ENCODE measurements at regions not wholly inside any gene's neighbourhood (a gene's known extent, or its start where the extent isn't known, plus 50 kb on each side); places are given as distances from the start of the nearest gene placed in this dataset.

GRCh38 chr7:153507885-153508284, 544.3 kb upstream of the DPP6 start:
- TF ChIP-seq CTCF (IDR thresholded peaks at IDR 0.05; ENCODE audit: insufficient read depth, low read depth, low read length): no peak
- no peak overlapping the region for H3K4me3 ChIP-seq (ENCODE audit: low read depth, low read length)
- no peak for DNase-seq (ENCODE audit: low read depth)

GRCh38 chr7:153509768-153510167, 542.4 kb upstream of the DPP6 start:
- DNase-seq (ENCODE audit: low read depth): no peak
- no peak overlapping the region for H3K4me3 ChIP-seq (ENCODE audit: low read depth, low read length)
- TF ChIP-seq CTCF (IDR thresholded peaks at IDR 0.05; ENCODE audit: insufficient read depth, low read depth, low read length): no peak

GRCh38 chr7:153510674-153511073, 541.5 kb upstream of the DPP6 start:
- H3K4me3 ChIP-seq (ENCODE audit: low read depth, low read length): no peak overlapping the region
- no peak for TF ChIP-seq CTCF (IDR thresholded peaks at IDR 0.05; ENCODE audit: insufficient read depth, low read depth, low read length)
- DNase-seq (ENCODE audit: low read depth): no peak

- no peak for DNase-seq (ENCODE audit: low read depth)
- TF ChIP-seq CTCF (IDR thresholded peaks at IDR 0.05; ENCODE audit: insufficient read depth, low read depth, low read length): no peak
- H3K4me3 ChIP-seq (ENCODE audit: low read depth, low read length): no peak overlapping the region
Observed at GRCh38 chr7:153514032-153514431, 538.2 kb upstream of the DPP6 start.

- H3K4me3 ChIP-seq (ENCODE audit: low read depth, low read length): no peak overlapping the region
- DNase-seq (ENCODE audit: low read depth): no peak
- TF ChIP-seq CTCF (IDR thresholded peaks at IDR 0.05; ENCODE audit: insufficient read depth, low read depth, low read length): no peak
Observed at GRCh38 chr7:153515359-153515758, 536.8 kb upstream of the DPP6 start.

GRCh38 chr7:153518201-153518984, 533.8 kb upstream of the DPP6 start:
- no peak for TF ChIP-seq CTCF (IDR thresholded peaks at IDR 0.05; ENCODE audit: insufficient read depth, low read depth, low read length)
- no peak overlapping the region for H3K4me3 ChIP-seq (ENCODE audit: low read depth, low read length)
- DNase-seq (ENCODE audit: low read depth): no peak

- H3K4me3 ChIP-seq (ENCODE audit: low read depth, low read length): no peak overlapping the region
- TF ChIP-seq CTCF (IDR thresholded peaks at IDR 0.05; ENCODE audit: insufficient read depth, low read depth, low read length): no peak
- no peak for DNase-seq (ENCODE audit: low read depth)
Observed at GRCh38 chr7:153521370-153521769, 530.8 kb upstream of the DPP6 start.
